ENCODE measurements at regions not wholly inside any gene's neighbourhood (a gene's known extent, or its start where the extent isn't known, plus 50 kb on each side); places are given as distances from the start of the nearest gene placed in this dataset.

DNA sequence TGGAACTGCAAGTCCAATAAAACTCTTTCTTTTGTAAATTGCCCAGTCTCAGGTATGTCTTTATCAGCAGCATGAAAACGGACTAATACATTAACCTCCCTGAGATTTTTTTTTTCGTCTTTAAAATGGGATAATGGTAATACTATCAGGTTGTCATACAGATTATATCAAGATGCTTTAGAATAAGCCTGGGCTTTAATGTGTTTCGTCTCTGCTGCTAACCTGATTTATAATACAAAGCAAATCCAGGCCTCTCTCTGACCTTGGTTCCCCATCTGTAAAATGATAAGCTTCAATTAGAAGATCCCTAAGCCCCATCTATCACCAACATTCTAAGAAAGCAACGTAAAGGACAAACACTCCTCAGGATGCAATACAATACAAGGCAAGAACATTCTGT lies 283.5 kb downstream of the LRATD1 start:
- DNase-seq (no peak), ATAC-seq (no peak)
- Histone ChIP-seq H3K4me1 (ENCODE audit: low read depth) (no peaks in the 10 kb centered on the region), H3K4me3 (no peak overlapping the region), H3K36me3 (ENCODE audit: low read depth) (no peaks in the 10 kb centered on the region), H3K9me3 (no peaks in the 10 kb centered on the region)
- TF ChIP-seq, protein P1, sequence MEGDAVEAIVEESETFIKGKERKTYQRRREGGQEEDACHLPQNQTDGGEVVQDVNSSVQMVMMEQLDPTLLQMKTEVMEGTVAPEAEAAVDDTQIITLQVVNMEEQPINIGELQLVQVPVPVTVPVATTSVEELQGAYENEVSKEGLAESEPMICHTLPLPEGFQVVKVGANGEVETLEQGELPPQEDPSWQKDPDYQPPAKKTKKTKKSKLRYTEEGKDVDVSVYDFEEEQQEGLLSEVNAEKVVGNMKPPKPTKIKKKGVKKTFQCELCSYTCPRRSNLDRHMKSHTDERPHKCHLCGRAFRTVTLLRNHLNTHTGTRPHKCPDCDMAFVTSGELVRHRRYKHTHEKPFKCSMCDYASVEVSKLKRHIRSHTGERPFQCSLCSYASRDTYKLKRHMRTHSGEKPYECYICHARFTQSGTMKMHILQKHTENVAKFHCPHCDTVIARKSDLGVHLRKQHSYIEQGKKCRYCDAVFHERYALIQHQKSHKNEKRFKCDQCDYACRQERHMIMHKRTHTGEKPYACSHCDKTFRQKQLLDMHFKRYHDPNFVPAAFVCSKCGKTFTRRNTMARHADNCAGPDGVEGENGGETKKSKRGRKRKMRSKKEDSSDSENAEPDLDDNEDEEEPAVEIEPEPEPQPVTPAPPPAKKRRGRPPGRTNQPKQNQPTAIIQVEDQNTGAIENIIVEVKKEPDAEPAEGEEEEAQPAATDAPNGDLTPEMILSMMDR (IDR thresholded peaks at IDR 0.05) = no peak
- intact Hi-C loops (cut with DNase I, micrococcal nuclease) = no loop called here

DNA sequence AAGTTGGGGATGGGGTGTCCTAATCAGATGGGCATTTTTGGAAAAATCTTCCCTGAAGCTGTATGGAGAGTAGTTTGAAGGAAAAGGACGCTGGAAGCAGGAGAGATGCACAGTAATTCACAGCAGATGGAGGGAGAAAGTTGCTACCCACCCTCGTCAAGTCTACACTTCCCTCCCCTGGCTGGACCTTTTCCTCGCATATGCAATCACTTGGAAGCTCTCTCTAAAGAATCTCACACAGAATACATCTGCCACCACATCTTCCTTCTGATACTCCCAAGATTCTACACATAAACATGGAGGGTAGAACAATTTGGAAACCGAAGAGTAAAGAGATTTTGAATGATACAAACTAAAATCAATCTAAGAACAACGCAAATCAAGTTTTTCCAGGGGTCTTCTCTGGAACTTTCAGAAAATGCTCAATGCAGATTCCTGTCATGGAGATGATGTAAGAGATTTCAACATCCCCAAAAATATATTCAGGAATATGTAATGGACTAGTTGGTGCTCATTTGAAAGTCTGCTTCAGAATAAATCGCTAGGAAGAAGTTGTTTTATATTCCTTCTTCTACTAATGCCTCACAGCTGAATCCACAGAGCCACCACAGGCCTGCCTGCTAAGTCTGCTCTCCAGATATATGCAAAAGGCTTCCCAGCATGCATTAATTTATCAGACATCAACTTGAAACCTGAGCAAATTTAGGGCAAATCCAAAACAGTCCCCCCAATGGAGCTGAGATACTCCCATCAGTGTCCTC lies 291.5 kb downstream of the LRATD1 start:
- Histone ChIP-seq H3K4me1 (ENCODE audit: low read depth) (no peaks in the 10 kb centered on the region), H3K4me3 (no peak overlapping the region), H3K9me3 (no peaks in the 10 kb centered on the region), H3K36me3 (ENCODE audit: low read depth) (no peaks in the 10 kb centered on the region)
- DNase-seq (no peak), ATAC-seq (no peak)
- intact Hi-C loops (cut with DNase I, micrococcal nuclease) = no loop called here
- TF ChIP-seq, protein P1 (IDR thresholded peaks at IDR 0.05) = no peak

DNA sequence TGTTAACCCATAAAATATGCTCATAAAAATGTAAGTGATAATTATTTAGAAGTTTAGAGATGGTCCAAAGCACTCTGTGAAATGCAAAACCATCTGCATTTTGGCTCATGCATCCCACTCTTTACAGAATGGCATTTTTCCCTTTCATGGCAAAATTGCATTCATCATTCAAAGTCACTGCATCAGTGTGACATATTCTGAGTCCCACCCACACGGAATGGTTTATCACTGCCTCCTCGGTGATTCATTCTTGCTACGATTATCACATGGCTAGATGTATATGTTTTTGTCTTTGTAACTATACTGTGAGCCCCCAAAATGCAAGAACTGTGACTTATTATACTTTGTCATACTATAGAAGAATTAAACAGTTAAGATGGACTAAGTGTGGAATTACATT lies 293.0 kb downstream of the LRATD1 start:
- no peaks in the 10 kb centered on the region for H3K36me3 ChIP-seq (ENCODE audit: low read depth)
- intact Hi-C loops (cut with DNase I, micrococcal nuclease) = no loop called here
- TF ChIP-seq, protein P1 (IDR thresholded peaks at IDR 0.05) = no peak
- no peak for DNase-seq
- no peak for ATAC-seq
- no peaks in the 10 kb centered on the region for H3K4me1 ChIP-seq (ENCODE audit: low read depth)
- no peaks in the 10 kb centered on the region for H3K9me3 ChIP-seq
- H3K4me3 ChIP-seq = no peak overlapping the region

DNA sequence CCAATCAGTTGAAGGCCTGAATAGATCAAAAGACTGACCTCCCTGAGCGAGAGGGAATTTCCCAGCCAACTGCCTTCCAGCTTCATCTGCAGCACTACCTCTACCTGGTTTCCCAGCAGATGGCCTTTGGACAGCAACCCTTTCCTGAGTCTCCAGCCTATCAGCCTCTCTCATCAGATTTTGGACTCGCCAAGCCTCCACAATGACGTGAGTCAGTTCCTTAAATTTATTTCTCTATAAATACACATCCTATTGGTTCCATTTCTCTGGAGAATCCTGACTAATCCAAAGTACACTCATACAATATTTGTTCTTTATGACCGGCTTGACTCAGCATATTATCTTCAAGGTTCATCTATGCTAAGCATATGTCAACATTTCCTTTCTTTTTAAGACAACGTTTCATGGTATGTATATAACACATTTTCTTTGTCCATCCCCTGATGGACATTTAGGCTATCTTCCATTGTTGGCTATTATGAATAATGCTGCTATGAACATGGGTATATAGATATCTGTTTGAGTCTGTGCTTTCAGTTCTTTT lies 294.6 kb downstream of the LRATD1 start:
- H3K4me3 ChIP-seq = no peak overlapping the region
- ATAC-seq (no peak), DNase-seq (no peak)
- H3K9me3 ChIP-seq = no peaks in the 10 kb centered on the region
- intact Hi-C loops (cut with DNase I, micrococcal nuclease) = no loop called here
- no peaks in the 10 kb centered on the region for H3K4me1 ChIP-seq (ENCODE audit: low read depth)
- TF ChIP-seq, protein P1 (IDR thresholded peaks at IDR 0.05) = no peak
- no peaks in the 10 kb centered on the region for H3K36me3 ChIP-seq (ENCODE audit: low read depth)

DNA sequence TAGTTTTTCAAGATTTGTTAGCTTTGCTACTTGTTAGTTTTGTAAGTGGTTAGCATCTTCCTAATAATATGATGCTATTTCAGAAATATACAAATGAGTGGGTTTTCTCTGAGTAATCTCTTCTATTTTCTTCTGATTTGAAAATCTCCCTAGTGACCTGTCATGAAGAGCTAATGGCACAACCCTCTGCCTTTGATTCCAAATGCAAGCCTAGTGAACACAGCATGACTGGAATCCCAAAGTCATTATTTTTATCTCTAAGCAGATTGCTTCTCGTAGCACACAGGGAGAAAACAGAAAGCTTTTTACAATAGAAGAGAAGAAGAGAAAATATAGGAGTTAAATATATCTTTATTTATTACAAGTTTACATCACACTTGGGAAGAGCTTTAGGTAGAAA lies 295.5 kb downstream of the LRATD1 start:
- no peak overlapping the region for H3K4me3 ChIP-seq
- no peak for DNase-seq
- no peak for ATAC-seq

More for the DNA sequence above, 295.5 kb downstream of the LRATD1 start:
- TF ChIP-seq, protein P1 (IDR thresholded peaks at IDR 0.05) = no peak
- Histone ChIP-seq H3K4me1 (ENCODE audit: low read depth) (no peaks in the 10 kb centered on the region), H3K36me3 (ENCODE audit: low read depth) (no peaks in the 10 kb centered on the region), H3K9me3 (no peaks in the 10 kb centered on the region)
- intact Hi-C loops (cut with DNase I, micrococcal nuclease) = no loop called here

Data from mucosa of descending colon (tissue), 3 donors.